ENCODE measurements at regions not wholly inside any gene's neighbourhood (a gene's known extent, or its start where the extent isn't known, plus 50 kb on each side); places are given as distances from the start of the nearest gene placed in this dataset.

DNA sequence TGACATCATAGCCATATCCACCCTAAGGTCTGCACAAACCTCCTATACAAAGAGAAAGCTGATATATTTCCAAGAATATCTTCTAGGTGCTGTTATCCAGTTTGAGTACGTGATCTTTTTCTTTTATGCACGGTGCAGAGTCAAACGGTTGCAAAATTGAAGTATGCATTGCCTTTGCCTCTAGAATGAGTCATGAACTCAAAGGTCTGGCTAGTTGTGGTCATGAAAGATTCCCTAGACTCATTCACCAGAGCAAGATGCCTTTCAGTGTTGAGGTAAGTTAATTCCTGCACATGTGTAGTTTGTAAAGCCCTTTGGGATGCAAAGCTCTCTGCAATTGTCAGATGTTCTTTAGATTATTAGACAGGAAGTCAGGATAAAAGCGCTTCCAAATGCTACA, 704.4 kb downstream of the PCDH19 start:
- Histone ChIP-seq H3K79me2 (ENCODE audit: control insufficient read depth, insufficient read depth, low read length) (no peaks in the 10 kb centered on the region), H3K9ac (ENCODE audit: control insufficient read depth, extremely low read depth, insufficient read depth, low read length) (no peak overlapping the region), H3K27me3 (ENCODE audit: control insufficient read depth, extremely low read depth, insufficient read depth, low read length) (no peaks in the 10 kb centered on the region), H3K36me3 (ENCODE audit: control insufficient read depth in 2 of 2, extremely low read depth in 1 of 2, insufficient read depth in 2 of 2, low read length in 2 of 2) (no peaks in the 10 kb centered on the region), H3K9me3 (ENCODE audit: control insufficient read depth, low read depth, low read length) (no peaks in the 10 kb centered on the region), H3K27ac (ENCODE audit: control insufficient read depth, insufficient read depth, low read length) (no peak overlapping the region), H2AFZ (ENCODE audit: control insufficient read depth, low read length) (no peak overlapping the region), H3K4me2 (ENCODE audit: control insufficient read depth, extremely low read depth, insufficient read depth, low read depth, low read length) (no peak overlapping the region), H4K20me1 (ENCODE audit: control insufficient read depth, extremely low read depth, insufficient read depth, low read length) (no peaks in the 10 kb centered on the region), H3K4me3 (ENCODE audit: control insufficient read depth in 2 of 3, extremely low read depth in 1 of 3, insufficient read depth in 2 of 3, low read depth in 1 of 3, low read length in 3 of 3) (no peak overlapping the region), H3K4me1 (ENCODE audit: control insufficient read depth, extremely low read depth, insufficient read depth, low read length) (no peaks in the 10 kb centered on the region), H3K9me1 (ENCODE audit: control insufficient read depth, extremely low read depth, insufficient read depth, low read length) (no peaks in the 10 kb centered on the region)
- TF ChIP-seq, protein P1, sequence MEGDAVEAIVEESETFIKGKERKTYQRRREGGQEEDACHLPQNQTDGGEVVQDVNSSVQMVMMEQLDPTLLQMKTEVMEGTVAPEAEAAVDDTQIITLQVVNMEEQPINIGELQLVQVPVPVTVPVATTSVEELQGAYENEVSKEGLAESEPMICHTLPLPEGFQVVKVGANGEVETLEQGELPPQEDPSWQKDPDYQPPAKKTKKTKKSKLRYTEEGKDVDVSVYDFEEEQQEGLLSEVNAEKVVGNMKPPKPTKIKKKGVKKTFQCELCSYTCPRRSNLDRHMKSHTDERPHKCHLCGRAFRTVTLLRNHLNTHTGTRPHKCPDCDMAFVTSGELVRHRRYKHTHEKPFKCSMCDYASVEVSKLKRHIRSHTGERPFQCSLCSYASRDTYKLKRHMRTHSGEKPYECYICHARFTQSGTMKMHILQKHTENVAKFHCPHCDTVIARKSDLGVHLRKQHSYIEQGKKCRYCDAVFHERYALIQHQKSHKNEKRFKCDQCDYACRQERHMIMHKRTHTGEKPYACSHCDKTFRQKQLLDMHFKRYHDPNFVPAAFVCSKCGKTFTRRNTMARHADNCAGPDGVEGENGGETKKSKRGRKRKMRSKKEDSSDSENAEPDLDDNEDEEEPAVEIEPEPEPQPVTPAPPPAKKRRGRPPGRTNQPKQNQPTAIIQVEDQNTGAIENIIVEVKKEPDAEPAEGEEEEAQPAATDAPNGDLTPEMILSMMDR (optimal IDR thresholded peaks at IDR 0.05 in 1 of 3, IDR thresholded peaks at IDR 0.05 in 1 of 3, conservative IDR thresholded peaks at IDR 0.05 in 1 of 3; ENCODE audit: extremely low read depth in 1 of 3, insufficient read depth in 2 of 3, low read length in 3 of 3), result no peak
- no peak for TF ChIP-seq EZH2 (IDR thresholded peaks at IDR 0.05; ENCODE audit: low read length)
- dilution Hi-C loops (cut with MboI; ENCODE audit: extremely low pct_ligation_motif_present, low sequenced_read_pairs), result no loop called here
- DNase-seq (ENCODE audit: low read depth, low spot score) (no peak), FAIRE-seq (no peak)

DNA sequence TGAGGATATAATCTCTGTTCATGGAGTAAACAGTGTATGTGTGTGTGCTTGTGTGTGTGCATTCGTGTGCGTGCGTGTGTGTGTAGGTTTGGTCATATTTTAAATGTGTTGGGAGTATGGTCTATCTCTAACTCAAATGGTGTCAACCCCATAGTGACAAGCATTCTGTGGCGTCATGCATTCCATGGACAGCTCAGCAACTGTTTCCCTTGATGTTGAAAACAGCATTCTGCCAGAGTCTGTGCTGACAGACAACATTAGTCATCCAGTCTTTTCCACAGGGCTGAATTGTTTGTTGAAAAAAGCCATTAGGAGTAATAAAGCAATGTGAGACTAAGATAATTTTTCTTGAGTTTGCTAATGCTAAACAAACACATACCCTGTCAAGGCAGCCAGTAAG, 706.6 kb downstream of the PCDH19 start:
- DNase-seq (ENCODE audit: low read depth, low spot score), result no peak
- Histone ChIP-seq H3K79me2 (ENCODE audit: control insufficient read depth, insufficient read depth, low read length) (no peaks in the 10 kb centered on the region), H3K27ac (ENCODE audit: control insufficient read depth, insufficient read depth, low read length) (no peak overlapping the region), H3K36me3 (ENCODE audit: control insufficient read depth in 2 of 2, extremely low read depth in 1 of 2, insufficient read depth in 2 of 2, low read length in 2 of 2) (no peaks in the 10 kb centered on the region), H3K27me3 (ENCODE audit: control insufficient read depth, extremely low read depth, insufficient read depth, low read length) (no peaks in the 10 kb centered on the region), H4K20me1 (ENCODE audit: control insufficient read depth, extremely low read depth, insufficient read depth, low read length) (no peaks in the 10 kb centered on the region), H3K4me2 (ENCODE audit: control insufficient read depth, extremely low read depth, insufficient read depth, low read depth, low read length) (no peak overlapping the region), H3K9ac (ENCODE audit: control insufficient read depth, extremely low read depth, insufficient read depth, low read length) (no peak overlapping the region), H3K9me3 (ENCODE audit: control insufficient read depth, low read depth, low read length) (no peaks in the 10 kb centered on the region), H2AFZ (ENCODE audit: control insufficient read depth, low read length) (no peak overlapping the region), H3K4me3 (ENCODE audit: control insufficient read depth in 2 of 3, extremely low read depth in 1 of 3, insufficient read depth in 2 of 3, low read depth in 1 of 3, low read length in 3 of 3) (no peak overlapping the region), H3K4me1 (ENCODE audit: control insufficient read depth, extremely low read depth, insufficient read depth, low read length) (no peaks in the 10 kb centered on the region), H3K9me1 (ENCODE audit: control insufficient read depth, extremely low read depth, insufficient read depth, low read length) (no peaks in the 10 kb centered on the region)
- no peak for FAIRE-seq
- TF ChIP-seq EZH2 (IDR thresholded peaks at IDR 0.05; ENCODE audit: low read length), result no peak
- TF ChIP-seq, protein P1 (optimal IDR thresholded peaks at IDR 0.05 in 1 of 3, IDR thresholded peaks at IDR 0.05 in 1 of 3, conservative IDR thresholded peaks at IDR 0.05 in 1 of 3; ENCODE audit: extremely low read depth in 1 of 3, insufficient read depth in 2 of 3, low read length in 3 of 3), result no peak
- dilution Hi-C loops (cut with MboI; ENCODE audit: extremely low pct_ligation_motif_present, low sequenced_read_pairs), result no loop called here

All from keratinocyte (primary cell).